Parathyroid adenoma (tissue), 2 donors: ENCODE measurements at regions not wholly inside any gene's neighbourhood (a gene's known extent, or its start where the extent isn't known, plus 50 kb on each side); places are given as distances from the start of the nearest gene placed in this dataset.

Experiments used
- H2AFZ ChIP-seq: fragments of 300-600 bp; sonication (generic); one replicate; pipeline ENCODE4 v1.7.0; 2017; ENCODE audit warnings: antibody characterized with exemption, mild to moderate bottlenecking
- H3K27ac ChIP-seq: fragments of 300-600 bp; sonication (generic); one replicate; pipeline ENCODE4 v1.7.0; 2017
- H3K27me3 ChIP-seq: fragments of 300-600 bp; sonication (generic); one replicate; pipeline ENCODE4 v1.7.0; 2017; ENCODE audit warnings: low read length; ENCODE audit not compliant: control insufficient read depth, insufficient read depth
- H3K36me3 ChIP-seq: fragments of 300-600 bp; sonication (generic); one replicate; pipeline ENCODE4 v1.7.0; 2017; ENCODE audit warnings: low read length; ENCODE audit not compliant: control insufficient read depth, insufficient read depth
- H3K4me1 ChIP-seq: fragments of 300-600 bp; sonication (generic); one replicate; pipeline ENCODE4 v1.7.0; 2017; ENCODE audit warnings: control low read depth
- H3K4me2 ChIP-seq: fragments of 300-600 bp; sonication (generic); one replicate; pipeline ENCODE4 v1.7.0; 2017; ENCODE audit warnings: low read length
- H3K4me3 ChIP-seq: fragments of 300-600 bp; sonication (generic); one replicate; pipeline ENCODE4 v1.7.0; 2017; ENCODE audit warnings: low read depth, low read length
- H3K79me2 ChIP-seq: fragments of 300-600 bp; sonication (generic); one replicate; pipeline ENCODE4 v1.7.0; 2017; ENCODE audit warnings: control low read depth
- H3K9ac ChIP-seq: fragments of 300-600 bp; sonication (generic); one replicate; pipeline ENCODE4 v1.7.0; 2017; ENCODE audit warnings: mild to moderate bottlenecking
- H3K9me3 ChIP-seq: fragments of 300-600 bp; sonication (generic); one replicate; pipeline ENCODE4 v1.7.0; 2017; ENCODE audit warnings: low read length; ENCODE audit not compliant: control insufficient read depth
- TF ChIP-seq, protein P1 (sequence below): fragments of 300-600 bp; sonication (generic); IDR thresholded peaks from one replicate; pipeline ENCODE4 v1.7.0; 2017; ENCODE audit warnings: antibody characterized with exemption, mild to moderate bottlenecking
- donor health status: primary hyperparathyroidism.

GRCh38 chr13:39233519-39233918, 195.3 kb downstream of the NHLRC3 start:
- Histone ChIP-seq H3K27ac (no peak overlapping the region), H3K4me2 (no peak overlapping the region), H3K36me3 (no peaks in the 10 kb centered on the region), H3K4me1 (no peaks in the 10 kb centered on the region), H3K9me3 (no peaks in the 10 kb centered on the region), H3K27me3 (no peaks in the 10 kb centered on the region), H2AFZ (no peak overlapping the region), H3K79me2 (no peaks in the 10 kb centered on the region), H3K4me3 (no peak overlapping the region), H3K9ac (no peak overlapping the region)
- TF ChIP-seq, protein P1, sequence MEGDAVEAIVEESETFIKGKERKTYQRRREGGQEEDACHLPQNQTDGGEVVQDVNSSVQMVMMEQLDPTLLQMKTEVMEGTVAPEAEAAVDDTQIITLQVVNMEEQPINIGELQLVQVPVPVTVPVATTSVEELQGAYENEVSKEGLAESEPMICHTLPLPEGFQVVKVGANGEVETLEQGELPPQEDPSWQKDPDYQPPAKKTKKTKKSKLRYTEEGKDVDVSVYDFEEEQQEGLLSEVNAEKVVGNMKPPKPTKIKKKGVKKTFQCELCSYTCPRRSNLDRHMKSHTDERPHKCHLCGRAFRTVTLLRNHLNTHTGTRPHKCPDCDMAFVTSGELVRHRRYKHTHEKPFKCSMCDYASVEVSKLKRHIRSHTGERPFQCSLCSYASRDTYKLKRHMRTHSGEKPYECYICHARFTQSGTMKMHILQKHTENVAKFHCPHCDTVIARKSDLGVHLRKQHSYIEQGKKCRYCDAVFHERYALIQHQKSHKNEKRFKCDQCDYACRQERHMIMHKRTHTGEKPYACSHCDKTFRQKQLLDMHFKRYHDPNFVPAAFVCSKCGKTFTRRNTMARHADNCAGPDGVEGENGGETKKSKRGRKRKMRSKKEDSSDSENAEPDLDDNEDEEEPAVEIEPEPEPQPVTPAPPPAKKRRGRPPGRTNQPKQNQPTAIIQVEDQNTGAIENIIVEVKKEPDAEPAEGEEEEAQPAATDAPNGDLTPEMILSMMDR, result no peak

DNA sequence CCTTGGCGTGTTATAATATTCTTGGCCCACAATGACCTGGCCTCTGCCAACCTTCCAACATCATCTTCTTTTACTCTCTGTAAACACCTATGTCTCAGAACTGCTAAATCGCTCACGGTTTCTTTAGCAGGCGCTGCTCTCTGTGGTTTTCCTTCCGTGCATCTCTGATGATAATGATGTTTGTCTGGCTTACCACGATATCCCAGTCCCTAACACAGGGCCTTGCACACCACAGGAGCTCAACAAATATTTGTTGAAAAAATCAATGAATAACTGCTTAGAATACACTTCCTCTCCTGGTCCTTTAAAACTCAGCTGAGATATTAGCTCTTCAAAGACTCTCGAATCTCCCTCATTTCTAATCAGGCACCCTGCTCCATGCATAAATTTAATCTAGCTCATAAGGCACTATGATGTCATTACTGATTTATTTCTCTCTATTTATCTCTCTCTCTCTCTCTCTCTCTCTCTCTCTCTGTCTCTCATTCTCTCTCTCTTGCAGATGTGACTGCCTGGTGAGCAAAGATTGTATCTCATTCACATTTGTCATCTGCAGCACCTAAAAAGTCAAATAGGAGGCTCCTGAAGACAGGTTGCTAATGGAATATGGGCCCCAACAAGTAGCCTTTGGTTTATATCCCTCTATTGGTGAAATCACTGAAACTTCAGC, 206.4 kb downstream of the NHLRC3 start:
- H3K27ac ChIP-seq, result no peak overlapping the region
- TF ChIP-seq, protein P1, result no peak

GRCh38 chr13:39245688-39246087, 207.4 kb downstream of the NHLRC3 start:
- no peak overlapping the region for H3K27ac ChIP-seq
- H3K9ac ChIP-seq, result no peak overlapping the region
- no peaks in the 10 kb centered on the region for H3K9me3 ChIP-seq
- no peaks in the 10 kb centered on the region for H3K4me1 ChIP-seq
- H3K36me3 ChIP-seq, result no peaks in the 10 kb centered on the region
- H3K79me2 ChIP-seq, result no peaks in the 10 kb centered on the region
- TF ChIP-seq, protein P1, result no peak
- no peaks in the 10 kb centered on the region for H3K27me3 ChIP-seq
- no peak overlapping the region for H3K4me3 ChIP-seq
- H2AFZ ChIP-seq, result no peak overlapping the region
- H3K4me2 ChIP-seq, result no peak overlapping the region

More for the DNA sequence above, 206.4 kb downstream of the NHLRC3 start:
- Histone ChIP-seq H3K79me2 (no peaks in the 10 kb centered on the region), H2AFZ (no peak overlapping the region), H3K9me3 (no peaks in the 10 kb centered on the region), H3K4me1 (no peaks in the 10 kb centered on the region), H3K27me3 (no peaks in the 10 kb centered on the region), H3K9ac (no peak overlapping the region), H3K36me3 (no peaks in the 10 kb centered on the region), H3K4me3 (no peak overlapping the region), H3K4me2 (no peak overlapping the region)

DNA sequence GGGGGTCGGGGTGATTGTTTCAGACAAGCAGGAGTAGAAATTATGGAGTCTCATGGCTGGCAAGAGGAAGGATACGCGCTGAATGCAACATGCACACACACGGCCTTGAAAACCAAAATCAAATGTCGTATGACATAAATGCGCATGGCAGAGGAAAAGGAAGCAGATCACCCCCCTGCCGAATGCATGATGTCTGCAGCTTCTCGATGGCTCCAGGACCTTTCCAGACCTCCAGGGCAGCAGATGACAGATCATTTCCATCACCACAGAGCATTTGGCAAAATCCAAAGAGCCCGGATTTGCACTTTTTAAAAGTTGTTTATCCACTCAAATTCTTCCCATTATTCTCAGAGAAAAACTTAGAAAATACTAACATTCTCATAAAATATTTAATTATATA, 211.7 kb downstream of the NHLRC3 start:
- no peaks in the 10 kb centered on the region for H3K79me2 ChIP-seq
- no peak overlapping the region for H3K4me2 ChIP-seq
- no peak overlapping the region for H3K27ac ChIP-seq
- no peaks in the 10 kb centered on the region for H3K4me1 ChIP-seq
- no peak overlapping the region for H3K4me3 ChIP-seq
- H3K27me3 ChIP-seq, result no peaks in the 10 kb centered on the region
- no peak overlapping the region for H2AFZ ChIP-seq
- TF ChIP-seq, protein P1, result no peak
- no peaks in the 10 kb centered on the region for H3K36me3 ChIP-seq
- no peaks in the 10 kb centered on the region for H3K9me3 ChIP-seq
- H3K9ac ChIP-seq, result no peak overlapping the region

GRCh38 chr13:39250440-39250839, 212.2 kb downstream of the NHLRC3 start:
- Histone ChIP-seq H3K36me3 (no peaks in the 10 kb centered on the region), H3K27ac (no peak overlapping the region), H2AFZ (no peak overlapping the region), H3K4me2 (no peak overlapping the region), H3K4me3 (no peak overlapping the region), H3K9ac (no peak overlapping the region), H3K9me3 (no peaks in the 10 kb centered on the region), H3K79me2 (no peaks in the 10 kb centered on the region), H3K27me3 (no peaks in the 10 kb centered on the region), H3K4me1 (no peaks in the 10 kb centered on the region)
- TF ChIP-seq, protein P1, result no peak
